ENCODE measurements at regions not wholly inside any gene's neighbourhood (a gene's known extent, or its start where the extent isn't known, plus 50 kb on each side); places are given as distances from the start of the nearest gene placed in this dataset.

DNA sequence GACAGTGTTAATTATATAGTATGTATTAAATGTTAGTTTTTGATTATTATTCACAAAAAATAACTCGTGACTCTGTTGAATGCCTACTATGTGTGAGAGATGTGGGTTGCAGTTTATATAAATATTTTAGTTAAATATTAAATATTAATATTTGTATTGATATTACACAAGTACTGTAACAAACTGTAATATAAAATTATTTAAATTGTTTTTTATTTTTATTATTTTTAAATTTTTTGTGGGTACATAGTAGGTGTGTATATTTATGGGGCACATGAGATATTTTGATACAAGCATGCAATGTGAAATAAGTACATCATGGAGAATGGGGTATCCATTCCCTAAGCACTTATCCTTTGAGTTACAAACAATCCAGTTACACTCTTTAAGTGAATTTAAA lies 196.1 kb upstream of the ZNF717 start:
- H3K4me3 ChIP-seq (ENCODE audit: low read length): no peak overlapping the region
- no peak for DNase-seq (ENCODE audit: low read depth)
- TF ChIP-seq, protein P1, sequence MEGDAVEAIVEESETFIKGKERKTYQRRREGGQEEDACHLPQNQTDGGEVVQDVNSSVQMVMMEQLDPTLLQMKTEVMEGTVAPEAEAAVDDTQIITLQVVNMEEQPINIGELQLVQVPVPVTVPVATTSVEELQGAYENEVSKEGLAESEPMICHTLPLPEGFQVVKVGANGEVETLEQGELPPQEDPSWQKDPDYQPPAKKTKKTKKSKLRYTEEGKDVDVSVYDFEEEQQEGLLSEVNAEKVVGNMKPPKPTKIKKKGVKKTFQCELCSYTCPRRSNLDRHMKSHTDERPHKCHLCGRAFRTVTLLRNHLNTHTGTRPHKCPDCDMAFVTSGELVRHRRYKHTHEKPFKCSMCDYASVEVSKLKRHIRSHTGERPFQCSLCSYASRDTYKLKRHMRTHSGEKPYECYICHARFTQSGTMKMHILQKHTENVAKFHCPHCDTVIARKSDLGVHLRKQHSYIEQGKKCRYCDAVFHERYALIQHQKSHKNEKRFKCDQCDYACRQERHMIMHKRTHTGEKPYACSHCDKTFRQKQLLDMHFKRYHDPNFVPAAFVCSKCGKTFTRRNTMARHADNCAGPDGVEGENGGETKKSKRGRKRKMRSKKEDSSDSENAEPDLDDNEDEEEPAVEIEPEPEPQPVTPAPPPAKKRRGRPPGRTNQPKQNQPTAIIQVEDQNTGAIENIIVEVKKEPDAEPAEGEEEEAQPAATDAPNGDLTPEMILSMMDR (conservative IDR thresholded peaks at IDR 0.05; ENCODE audit: low read length): no peak

DNA sequence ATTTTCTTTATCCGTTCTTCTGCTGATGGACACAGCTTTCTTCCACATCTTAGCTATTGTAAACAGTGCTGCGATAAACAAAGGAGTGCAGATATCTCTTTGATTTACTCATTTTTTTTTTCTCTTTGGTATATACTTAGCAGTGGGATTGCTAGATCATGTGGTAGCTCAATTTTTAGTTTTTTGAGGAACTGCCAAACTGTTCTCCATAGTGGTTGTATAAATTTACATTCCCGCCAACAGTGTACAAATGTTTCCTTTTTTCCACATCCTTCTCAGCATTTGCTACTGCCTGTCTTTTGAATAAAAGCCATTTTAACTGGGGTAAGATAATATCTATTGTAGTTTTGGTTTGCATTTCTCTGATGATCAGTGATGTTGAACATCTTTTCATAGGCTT lies 196.8 kb upstream of the ZNF717 start:
- TF ChIP-seq, protein P1 (conservative IDR thresholded peaks at IDR 0.05; ENCODE audit: low read length): no peak
- no peak overlapping the region for H3K4me3 ChIP-seq (ENCODE audit: low read length)
- DNase-seq (ENCODE audit: low read depth): no peak

DNA sequence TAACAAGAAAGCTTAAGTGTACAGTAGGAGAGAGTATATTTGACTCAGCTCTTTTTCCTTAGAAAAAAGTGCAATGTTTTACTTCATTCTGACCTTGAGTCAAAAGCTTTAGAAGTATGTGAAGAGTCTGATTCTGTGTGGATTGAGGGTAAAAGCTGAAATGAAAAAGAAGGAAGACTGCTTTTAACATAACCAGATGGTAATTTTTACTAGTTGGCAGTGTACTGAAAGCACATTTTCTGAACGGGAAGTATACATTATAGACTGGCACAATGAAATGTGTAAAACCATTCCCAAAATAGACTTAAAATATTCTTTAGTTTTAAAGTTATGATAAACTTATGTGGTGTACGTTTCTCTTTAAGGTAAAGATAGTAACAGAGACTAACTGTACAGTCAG lies 197.8 kb upstream of the ZNF717 start:
- H3K4me3 ChIP-seq (ENCODE audit: low read length): no peak overlapping the region
- no peak for DNase-seq (ENCODE audit: low read depth)
- TF ChIP-seq, protein P1 (conservative IDR thresholded peaks at IDR 0.05; ENCODE audit: low read length): no peak

DNA sequence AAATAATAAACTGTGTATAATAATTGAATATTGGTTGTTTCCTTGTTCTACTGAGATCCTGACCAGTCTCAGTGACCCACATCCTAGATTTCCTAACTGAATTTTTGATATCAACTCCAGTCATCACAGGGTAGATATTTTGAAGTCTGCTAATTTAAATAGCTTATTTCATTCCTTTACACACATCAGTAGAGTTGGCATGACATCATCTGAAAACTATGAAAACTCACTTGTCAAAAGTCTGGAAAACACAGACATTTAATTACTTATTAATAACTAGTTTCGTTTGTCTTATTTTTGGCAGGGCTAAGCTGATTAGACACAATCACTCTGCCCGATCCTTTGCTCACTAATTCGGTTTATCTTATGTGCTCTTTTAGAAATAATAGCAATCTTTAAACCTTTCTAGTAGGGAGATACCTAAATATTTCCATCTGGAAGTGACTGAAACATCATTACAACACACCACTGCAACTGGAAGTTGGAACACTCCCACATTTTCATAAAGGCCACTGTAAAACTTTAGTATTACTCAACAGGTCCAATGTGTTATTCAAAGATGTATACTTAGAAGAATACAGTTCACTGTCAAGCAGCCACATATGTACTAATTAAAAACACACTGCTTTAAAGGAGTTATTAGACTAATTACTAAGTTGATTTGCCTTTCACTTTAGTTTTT lies 198.4 kb upstream of the ZNF717 start:
- no peak for DNase-seq (ENCODE audit: low read depth)
- TF ChIP-seq, protein P1 (conservative IDR thresholded peaks at IDR 0.05; ENCODE audit: low read length): no peak

DNA sequence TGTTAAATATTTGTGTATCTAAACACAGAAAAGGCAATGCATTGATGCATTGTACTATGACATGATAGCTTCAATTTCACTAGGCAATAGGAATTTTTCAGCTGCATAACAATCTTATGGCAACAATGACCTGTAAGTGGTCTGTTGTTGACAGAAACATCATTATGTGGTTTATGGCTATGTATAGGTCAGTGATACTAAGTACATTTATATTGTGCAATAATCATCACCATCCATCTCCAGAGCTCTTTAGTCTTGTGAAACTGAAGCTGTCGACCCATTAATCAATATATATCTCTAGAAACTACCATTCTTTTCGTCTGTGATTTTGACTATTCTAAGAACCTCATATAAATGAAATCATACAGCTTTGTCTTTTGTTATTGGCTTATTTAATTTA lies 200.1 kb upstream of the ZNF717 start:
- TF ChIP-seq, protein P1 (conservative IDR thresholded peaks at IDR 0.05; ENCODE audit: low read length): no peak

More for the DNA sequence above, 198.4 kb upstream of the ZNF717 start:
- no peak overlapping the region for H3K4me3 ChIP-seq (ENCODE audit: low read length)

DNA sequence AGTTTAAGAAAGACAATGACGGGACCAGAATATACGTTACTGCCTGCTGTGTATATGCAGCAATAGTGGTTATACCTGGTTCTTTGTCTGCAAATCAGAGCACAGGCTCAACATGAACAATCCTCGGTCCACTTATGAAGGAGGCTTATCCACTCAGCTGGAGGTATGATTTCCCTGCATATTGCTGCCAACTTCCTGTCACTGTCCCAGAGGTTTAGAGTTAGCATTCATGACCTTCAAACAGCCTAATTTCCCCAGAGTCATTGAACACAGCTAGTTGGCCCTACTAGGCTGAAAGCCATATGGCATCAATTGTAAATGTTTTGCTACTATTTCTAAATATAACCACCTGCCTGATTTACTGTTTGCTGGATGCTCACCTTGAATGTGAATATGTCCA lies 224.9 kb upstream of the ZNF717 start:
- TF ChIP-seq, protein P1 (conservative IDR thresholded peaks at IDR 0.05; ENCODE audit: low read length): no peak
- no peak overlapping the region for H3K4me3 ChIP-seq (ENCODE audit: low read length)
- no peak for DNase-seq (ENCODE audit: low read depth)

More for the DNA sequence above, 200.1 kb upstream of the ZNF717 start:
- no peak for DNase-seq (ENCODE audit: low read depth)
- no peak overlapping the region for H3K4me3 ChIP-seq (ENCODE audit: low read length)

DNA sequence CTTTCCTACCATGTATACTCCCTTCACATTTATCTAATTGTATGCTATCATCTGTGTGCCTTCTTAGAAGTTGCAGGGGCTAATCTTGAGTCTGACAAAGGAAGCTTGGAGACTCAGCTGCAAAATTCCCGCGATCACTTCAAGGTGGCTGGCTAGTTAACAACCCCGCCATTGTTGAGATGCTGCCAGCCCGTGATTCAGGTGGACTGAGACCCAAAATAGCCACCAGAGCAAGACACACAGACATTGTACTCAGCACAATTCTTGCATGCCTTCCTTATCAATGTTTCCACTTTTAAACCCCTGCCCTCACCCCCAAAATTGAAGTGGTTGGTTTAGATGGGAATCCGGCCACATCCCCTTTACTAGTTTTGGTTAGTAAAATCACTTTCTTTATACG lies 225.8 kb upstream of the ZNF717 start:
- no peak for DNase-seq (ENCODE audit: low read depth)
- H3K4me3 ChIP-seq (ENCODE audit: low read length): no peak overlapping the region
- TF ChIP-seq, protein P1 (conservative IDR thresholded peaks at IDR 0.05; ENCODE audit: low read length): no peak

All from AG10803 (cell line).